Activated T-helper 2 cell treated with anti-CD3 and anti-CD28 coated beads, Interferon-gamma antibody, Interleukin-2, Interleukin-4, amounts not matched to agents 10 μg/mL and 5 μg/mL and 100 μg/mL, durations not matched to agents 14 hours and 24 hours and 36 hours (primary cell): ENCODE measurements at regions not wholly inside any gene's neighbourhood (a gene's known extent, or its start where the extent isn't known, plus 50 kb on each side); places are given as distances from the start of the nearest gene placed in this dataset.
"Not testable (repeated sequence)": the region's sequence is repeated elsewhere in the genome, so short reads cannot be mapped to it uniquely, and the experiment has no call there.

Experiments used
- DNase-seq: peaks from one replicate; pipeline ENCODE4 v3.0.0; 2021; ENCODE audit warnings: low spot score
- H3K27ac Mint-ChIP-seq: one replicate; pipeline ENCODE4 v1.8.0; 2021; ENCODE audit warnings: mixed read lengths
- H3K27me3 Mint-ChIP-seq: one replicate; pipeline ENCODE4 v1.8.0; 2021; ENCODE audit warnings: low read depth, mixed read lengths
- H3K36me3 Mint-ChIP-seq: one replicate; pipeline ENCODE4 v1.8.0; 2021; ENCODE audit warnings: low read depth, mixed read lengths
- H3K4me1 Mint-ChIP-seq: one replicate; pipeline ENCODE4 v1.8.0; 2021; ENCODE audit warnings: low read depth, mixed read lengths
- H3K4me3 Mint-ChIP-seq: one replicate; pipeline ENCODE4 v1.8.0; 2021; ENCODE audit warnings: low read depth, mild to moderate bottlenecking, moderate library complexity, mixed read lengths
- H3K9me3 Mint-ChIP-seq: one replicate; pipeline ENCODE4 v1.8.0; 2021; ENCODE audit warnings: mixed read lengths
- intact Hi-C: fragments of 100-400 bp; cut with micrococcal nuclease; formaldehyde crosslinking; loops from one replicate; pipeline ENCODE4 v1.15.1; 2023

DNA sequence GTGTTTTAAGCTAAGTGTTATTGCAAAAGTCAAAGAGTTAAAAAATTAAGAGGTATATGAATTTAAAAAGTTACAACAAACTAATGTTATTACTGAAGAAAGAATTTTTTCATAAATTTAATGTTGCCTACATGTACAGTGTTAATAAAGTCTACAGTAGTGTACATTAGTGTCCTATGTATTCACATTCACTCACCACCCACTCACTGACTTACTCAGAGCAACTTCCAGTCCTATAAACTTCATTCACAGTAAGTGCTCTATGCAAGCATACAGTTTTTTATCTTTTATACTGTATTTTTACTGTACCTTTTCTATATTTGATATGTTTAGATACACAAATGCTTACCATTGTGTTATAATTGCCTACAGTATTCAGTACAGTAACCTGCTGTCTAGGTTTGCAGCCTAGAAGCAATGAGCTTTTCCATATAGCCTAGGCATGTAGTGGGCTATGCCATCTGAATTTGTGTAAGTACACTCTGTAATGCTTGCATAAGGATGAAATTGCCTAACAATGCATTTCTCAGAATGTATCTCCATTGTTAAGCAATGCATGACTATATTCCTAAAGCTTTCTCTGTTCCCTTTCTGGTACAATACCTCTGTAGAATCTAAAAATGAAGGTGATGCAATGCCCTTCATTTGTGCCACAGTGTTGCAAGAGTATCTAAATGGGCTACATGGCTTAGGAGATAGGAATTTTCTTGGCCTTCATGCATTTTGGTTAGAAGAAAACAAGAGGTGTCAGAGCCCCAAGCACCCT is 370.8 kb upstream of the NT5C1B start:
- Mint-ChIP-seq H3K4me3 (no peak overlapping the region), H3K4me1 (no peaks in the 10 kb centered on the region), H3K27ac (no peak overlapping the region)

DNA sequence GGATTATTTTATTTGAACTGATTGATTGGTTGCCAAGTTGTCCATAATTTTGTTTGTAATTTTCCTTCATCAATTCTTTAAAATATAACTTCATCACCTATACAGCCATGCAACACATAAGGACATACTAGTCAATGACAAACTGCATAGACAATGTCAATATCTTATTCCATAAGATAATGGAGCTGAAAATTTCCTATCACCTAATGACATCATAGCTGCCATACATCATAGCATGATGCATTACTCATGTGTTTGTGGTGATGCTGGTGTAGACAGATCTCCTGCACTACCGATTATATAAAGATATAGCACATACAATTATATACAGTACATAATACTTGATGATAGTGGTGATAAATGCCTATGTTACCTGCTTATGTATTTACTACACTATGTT is 369.8 kb upstream of the NT5C1B start:
- H3K36me3 Mint-ChIP-seq, result no peaks in the 10 kb centered on the region
- H3K4me1 Mint-ChIP-seq, result no peaks in the 10 kb centered on the region
- no peak overlapping the region for H3K4me3 Mint-ChIP-seq
- no peaks in the 10 kb centered on the region for H3K9me3 Mint-ChIP-seq
- intact Hi-C loops, result no loop called here
- no peak for DNase-seq
- no peak overlapping the region for H3K27ac Mint-ChIP-seq
- H3K27me3 Mint-ChIP-seq, result no peaks in the 10 kb centered on the region

More for the DNA sequence above, 370.8 kb upstream of the NT5C1B start:
- Mint-ChIP-seq H3K9me3 (no peaks in the 10 kb centered on the region), H3K27me3 (no peaks in the 10 kb centered on the region), H3K36me3 (no peaks in the 10 kb centered on the region)
- intact Hi-C loops, result no loop called here
- no peak for DNase-seq

- Mint-ChIP-seq H3K9me3 (no peaks in the 10 kb centered on the region), H3K4me3 (no peak overlapping the region), H3K27me3 (no peaks in the 10 kb centered on the region), H3K4me1 (no peaks in the 10 kb centered on the region), H3K36me3 (no peaks in the 10 kb centered on the region), H3K27ac (no peak overlapping the region)
- intact Hi-C loops, result no loop called here
- no peak for DNase-seq
Observed at GRCh38 chr2:18957909-18958308, 368.5 kb upstream of the NT5C1B start.

DNA sequence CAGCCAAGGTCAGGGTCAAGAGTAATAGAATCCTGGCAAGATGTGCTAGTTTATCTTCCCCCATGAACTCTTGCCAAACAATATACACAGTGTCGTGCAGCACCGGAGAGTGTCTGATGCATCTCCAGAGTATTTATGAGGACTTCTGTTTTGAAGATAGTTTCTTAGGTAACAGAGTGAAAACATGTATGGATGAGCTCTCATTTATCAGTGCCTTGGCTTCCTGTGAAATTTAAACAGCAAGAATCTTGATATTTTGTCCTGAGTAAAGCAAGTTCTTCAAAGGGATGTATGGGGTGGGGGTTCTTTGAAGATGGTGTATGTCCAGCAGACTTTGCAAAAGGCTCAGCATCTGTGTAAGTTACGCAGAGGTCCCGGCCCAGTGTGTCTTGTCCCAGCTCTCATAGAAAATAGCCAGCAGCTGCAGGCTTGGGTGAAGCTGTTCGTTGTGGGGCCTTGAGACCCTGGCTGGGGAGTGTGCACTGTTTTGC is 361.0 kb upstream of the NT5C1B start:
- no peaks in the 10 kb centered on the region for H3K4me1 Mint-ChIP-seq
- no peaks in the 10 kb centered on the region for H3K27me3 Mint-ChIP-seq
- intact Hi-C loops, result no loop called here
- no peak overlapping the region for H3K4me3 Mint-ChIP-seq
- no peak overlapping the region for H3K27ac Mint-ChIP-seq
- no peaks in the 10 kb centered on the region for H3K9me3 Mint-ChIP-seq
- DNase-seq, result no peak
- no peaks in the 10 kb centered on the region for H3K36me3 Mint-ChIP-seq

GRCh38 chr2:18949871-18950270 is 360.5 kb upstream of the NT5C1B start:
- intact Hi-C loops, result no loop called here
- Mint-ChIP-seq H3K27me3 (no peaks in the 10 kb centered on the region), H3K9me3 (no peaks in the 10 kb centered on the region)

DNA sequence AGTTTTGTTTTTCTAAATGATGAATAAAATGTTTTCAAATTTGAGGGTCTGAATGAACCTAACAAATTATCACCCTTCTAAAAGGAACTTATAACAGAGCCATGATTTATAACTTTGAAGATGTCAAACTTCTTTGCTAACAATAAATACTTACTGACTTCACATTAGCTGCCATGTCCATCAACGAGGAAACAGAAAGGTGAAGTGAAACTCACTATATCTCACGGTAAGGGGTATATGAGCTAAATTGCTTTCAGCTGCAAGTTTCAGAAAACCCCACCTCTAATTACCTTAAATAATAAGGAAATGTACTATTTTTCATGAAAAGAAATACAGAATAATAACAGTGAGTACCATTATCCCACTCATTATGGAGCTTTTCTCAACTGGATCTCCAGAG is 350.8 kb upstream of the NT5C1B start:
- Mint-ChIP-seq H3K4me1 (no peaks in the 10 kb centered on the region), H3K27ac (no peak overlapping the region), H3K4me3 (no peak overlapping the region), H3K9me3 (no peaks in the 10 kb centered on the region), H3K36me3 (no peaks in the 10 kb centered on the region), H3K27me3 (no peaks in the 10 kb centered on the region)
- DNase-seq, result no peak
- intact Hi-C loops, result no loop called here

More at GRCh38 chr2:18949871-18950270, 360.5 kb upstream of the NT5C1B start:
- Mint-ChIP-seq H3K36me3 (no peaks in the 10 kb centered on the region), H3K27ac (no peak overlapping the region), H3K4me1 (no peaks in the 10 kb centered on the region), H3K4me3 (no peak overlapping the region)
- DNase-seq, result no peak

- H3K9me3 Mint-ChIP-seq, H3K36me3 Mint-ChIP-seq, intact Hi-C loops, H3K27me3 Mint-ChIP-seq, H3K4me3 Mint-ChIP-seq, H3K4me1 Mint-ChIP-seq, DNase-seq, H3K27ac Mint-ChIP-seq: not testable (repeated sequence)
Observed at GRCh38 chr2:18939740-18940139, 350.4 kb upstream of the NT5C1B start.

DNA sequence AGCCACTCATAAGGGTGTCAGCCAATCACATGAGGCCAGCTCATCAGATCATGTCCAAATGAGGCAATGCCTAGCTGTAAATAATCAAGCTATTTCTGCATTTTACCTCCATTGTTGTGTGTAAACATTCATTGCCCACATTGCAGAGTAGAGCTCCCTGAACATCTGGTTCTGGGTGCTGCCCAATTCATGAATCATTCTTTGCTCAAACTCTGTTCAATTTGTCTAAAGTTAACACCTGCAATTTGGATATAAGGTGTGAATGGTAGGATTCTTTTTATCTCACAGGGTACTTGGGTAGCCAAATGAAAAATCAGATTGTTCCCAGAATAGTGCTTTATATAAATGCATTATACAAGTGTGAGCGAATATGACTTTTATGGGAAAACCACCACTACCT is 345.5 kb upstream of the NT5C1B start:
- no peak for DNase-seq
- H3K4me3 Mint-ChIP-seq, result no peak overlapping the region
- no peak overlapping the region for H3K27ac Mint-ChIP-seq
- intact Hi-C loops, result no loop called here
- no peaks in the 10 kb centered on the region for H3K9me3 Mint-ChIP-seq
- H3K36me3 Mint-ChIP-seq, result no peaks in the 10 kb centered on the region
- H3K27me3 Mint-ChIP-seq, result no peaks in the 10 kb centered on the region
- H3K4me1 Mint-ChIP-seq, result no peaks in the 10 kb centered on the region

DNA sequence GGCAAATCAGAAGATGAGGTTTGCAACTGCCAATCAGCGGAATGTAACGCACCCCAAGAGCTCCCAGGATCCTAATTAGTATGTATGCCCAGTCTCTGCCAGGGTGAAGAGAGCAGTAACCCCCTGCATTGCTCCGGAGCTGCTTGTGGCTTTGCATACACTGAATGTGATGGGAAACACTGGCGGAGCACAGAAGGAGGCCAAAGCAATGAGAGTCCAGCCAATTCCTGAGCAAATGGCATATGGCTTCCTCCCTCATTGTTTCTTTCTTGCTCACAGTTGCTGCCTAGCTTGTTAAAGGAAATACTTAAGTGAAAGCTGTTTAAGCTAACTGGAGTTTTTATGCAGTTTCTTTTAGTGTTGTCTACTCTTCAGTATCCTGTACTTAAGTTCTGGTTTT is 343.5 kb upstream of the NT5C1B start:
- H3K36me3 Mint-ChIP-seq, result no peaks in the 10 kb centered on the region
- no peak overlapping the region for H3K27ac Mint-ChIP-seq
- H3K4me3 Mint-ChIP-seq, result no peak overlapping the region
- H3K9me3 Mint-ChIP-seq, result no peaks in the 10 kb centered on the region
- H3K27me3 Mint-ChIP-seq, result no peaks in the 10 kb centered on the region
- no peaks in the 10 kb centered on the region for H3K4me1 Mint-ChIP-seq
- no peak for DNase-seq
- intact Hi-C loops, result no loop called here

GRCh38 chr2:18930971-18931370 is 341.6 kb upstream of the NT5C1B start:
- Mint-ChIP-seq H3K4me1 (no peaks in the 10 kb centered on the region), H3K36me3 (no peaks in the 10 kb centered on the region), H3K4me3 (no peak overlapping the region), H3K27ac (no peak overlapping the region), H3K27me3 (no peaks in the 10 kb centered on the region), H3K9me3 (no peaks in the 10 kb centered on the region)
- intact Hi-C loops, result no loop called here
- no peak for DNase-seq

DNA sequence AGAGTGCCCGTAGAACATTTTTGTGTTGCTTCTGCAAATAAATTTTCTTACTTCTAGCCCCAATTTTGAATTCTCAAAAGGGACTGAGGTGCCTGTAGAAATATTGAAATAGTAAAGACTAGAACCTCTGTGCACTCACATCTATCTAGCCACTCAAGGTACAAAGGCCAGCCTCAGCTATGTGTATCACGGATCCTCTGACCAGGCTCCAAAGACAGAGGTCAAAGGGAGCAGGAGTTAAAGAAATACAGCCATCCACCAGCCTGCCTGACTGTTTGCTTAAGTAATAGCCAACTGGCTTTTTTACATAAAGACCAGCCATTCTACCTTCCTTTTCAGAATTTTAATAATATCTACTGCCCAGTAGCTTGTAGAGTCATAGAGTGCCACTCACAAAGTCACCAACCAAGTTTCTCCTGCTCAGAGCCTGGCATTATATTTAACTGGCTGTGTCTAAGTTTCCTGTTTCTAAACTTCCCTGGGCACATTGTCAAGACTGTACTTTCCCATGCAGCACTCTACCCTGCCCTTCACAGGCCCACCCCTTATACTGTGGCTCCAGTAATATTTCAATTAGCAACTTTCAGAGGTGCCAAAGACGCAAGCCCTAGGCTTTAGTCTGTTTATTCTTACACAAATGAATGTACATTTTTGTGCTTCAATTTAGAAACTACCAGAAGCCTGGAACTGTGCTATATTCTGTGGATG is 338.3 kb upstream of the NT5C1B start:
- no peak overlapping the region for H3K4me3 Mint-ChIP-seq
- no peaks in the 10 kb centered on the region for H3K27me3 Mint-ChIP-seq
- no peaks in the 10 kb centered on the region for H3K36me3 Mint-ChIP-seq
- intact Hi-C loops, result no loop called here
- no peaks in the 10 kb centered on the region for H3K9me3 Mint-ChIP-seq
- H3K4me1 Mint-ChIP-seq, result no peaks in the 10 kb centered on the region
- H3K27ac Mint-ChIP-seq, result no peak overlapping the region
- no peak for DNase-seq

DNA sequence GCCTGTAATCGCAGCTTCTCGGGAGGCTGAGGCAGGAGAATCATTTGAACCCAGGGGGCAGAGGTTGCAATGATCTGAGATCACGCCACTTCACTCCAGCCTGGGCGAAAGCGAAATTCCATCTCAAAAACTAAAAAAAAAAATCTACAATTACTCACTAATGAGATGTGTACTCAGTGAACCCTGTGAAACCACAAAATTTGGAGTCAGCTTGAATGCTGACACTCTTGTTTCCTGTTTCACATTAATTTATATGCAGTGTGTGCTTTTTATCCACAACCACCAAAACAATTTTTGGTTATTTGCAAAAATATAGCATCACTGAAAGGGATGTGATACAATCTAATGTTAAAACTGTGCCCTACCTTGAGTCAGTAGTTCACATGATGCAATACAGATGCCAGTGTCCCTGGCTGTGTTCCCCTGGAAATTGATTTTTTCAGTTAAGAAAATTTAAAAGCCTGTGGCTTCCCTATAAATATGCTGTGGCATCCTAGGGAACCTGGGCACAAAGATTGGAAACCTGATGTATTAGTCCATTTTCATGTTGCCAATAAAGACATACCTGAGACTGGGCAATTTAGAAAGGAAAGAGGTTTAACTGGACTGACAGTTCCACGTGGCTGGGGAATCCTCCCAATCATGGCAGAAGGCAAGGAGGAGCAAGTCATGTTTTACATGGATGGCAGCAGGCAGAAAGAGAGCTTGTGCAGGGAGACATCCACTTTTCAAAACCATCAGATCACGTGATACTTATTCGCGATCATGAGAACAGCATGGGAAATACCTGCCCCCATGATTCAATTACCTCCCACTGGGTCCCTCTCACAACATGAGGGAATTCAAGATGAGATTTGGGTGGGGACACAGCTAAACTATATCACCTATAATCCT is 337.5 kb upstream of the NT5C1B start:
- no peak overlapping the region for H3K27ac Mint-ChIP-seq
- H3K4me1 Mint-ChIP-seq, result no peaks in the 10 kb centered on the region
- no peak overlapping the region for H3K4me3 Mint-ChIP-seq
- no peaks in the 10 kb centered on the region for H3K9me3 Mint-ChIP-seq
- H3K36me3 Mint-ChIP-seq, result no peaks in the 10 kb centered on the region
- no peak for DNase-seq
- intact Hi-C loops, result no loop called here
- no peaks in the 10 kb centered on the region for H3K27me3 Mint-ChIP-seq

DNA sequence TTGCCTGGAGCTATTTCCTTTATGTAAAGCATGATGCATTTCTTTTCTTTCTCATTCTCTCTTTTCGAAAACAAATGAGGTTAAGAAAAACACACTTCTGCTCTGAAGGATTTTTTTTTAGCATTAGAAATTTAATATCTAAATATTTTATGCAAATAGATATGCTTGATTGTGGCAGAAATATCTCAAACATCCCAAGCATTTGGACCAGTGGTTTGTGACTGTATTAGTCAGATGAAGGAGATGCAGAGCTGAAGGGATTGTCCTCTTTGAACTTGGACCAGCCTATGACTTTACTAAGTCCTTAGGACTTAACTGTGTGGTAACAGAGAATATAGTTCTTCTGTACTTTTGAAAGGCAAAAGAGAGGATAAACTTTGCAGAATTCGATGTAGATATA is 335.9 kb upstream of the NT5C1B start:
- Mint-ChIP-seq H3K9me3 (no peaks in the 10 kb centered on the region), H3K27me3 (no peaks in the 10 kb centered on the region), H3K27ac (no peak overlapping the region), H3K36me3 (no peaks in the 10 kb centered on the region), H3K4me1 (no peaks in the 10 kb centered on the region), H3K4me3 (no peak overlapping the region)
- intact Hi-C loops, result no loop called here
- no peak for DNase-seq
